VCaP (cell line): ENCODE measurements at regions not wholly inside any gene's neighbourhood (a gene's known extent, or its start where the extent isn't known, plus 50 kb on each side); places are given as distances from the start of the nearest gene placed in this dataset.
"Not testable (repeated sequence)": the region's sequence is repeated elsewhere in the genome, so short reads cannot be mapped to it uniquely, and the experiment has no call there.

Source experiments
- H3K27ac ChIP-seq: fragments of 450-650 bp; 2 replicates; pipeline ENCODE4 v1.5.1; 2017
- TF ChIP-seq, protein P1 (sequence below): fragments of 450-650 bp; conservative IDR thresholded peaks from 2 replicates; pipeline ENCODE4 v1.5.1; 2017; ENCODE audit warnings: mild to moderate bottlenecking, moderate library complexity

DNA sequence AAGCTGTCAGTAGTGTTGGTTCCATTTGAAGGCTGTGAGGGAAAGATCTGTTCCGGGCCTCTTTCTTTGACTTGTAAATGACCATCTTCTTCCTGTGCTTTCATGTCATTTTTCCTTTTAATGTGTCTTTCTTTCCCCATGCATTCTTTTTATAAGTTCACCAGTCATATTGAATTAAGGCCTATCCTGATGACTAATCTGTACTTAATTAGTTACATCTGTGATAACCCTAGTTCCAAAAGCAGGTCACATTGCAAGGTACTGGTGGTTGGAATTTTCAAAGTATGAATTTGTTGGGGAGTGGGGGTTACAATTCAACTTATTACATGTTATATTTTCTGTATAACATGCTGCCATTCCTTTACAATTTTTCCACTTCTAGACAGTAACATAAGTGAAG is 1642.1 kb upstream of the FLRT2 start:
- TF ChIP-seq, protein P1, sequence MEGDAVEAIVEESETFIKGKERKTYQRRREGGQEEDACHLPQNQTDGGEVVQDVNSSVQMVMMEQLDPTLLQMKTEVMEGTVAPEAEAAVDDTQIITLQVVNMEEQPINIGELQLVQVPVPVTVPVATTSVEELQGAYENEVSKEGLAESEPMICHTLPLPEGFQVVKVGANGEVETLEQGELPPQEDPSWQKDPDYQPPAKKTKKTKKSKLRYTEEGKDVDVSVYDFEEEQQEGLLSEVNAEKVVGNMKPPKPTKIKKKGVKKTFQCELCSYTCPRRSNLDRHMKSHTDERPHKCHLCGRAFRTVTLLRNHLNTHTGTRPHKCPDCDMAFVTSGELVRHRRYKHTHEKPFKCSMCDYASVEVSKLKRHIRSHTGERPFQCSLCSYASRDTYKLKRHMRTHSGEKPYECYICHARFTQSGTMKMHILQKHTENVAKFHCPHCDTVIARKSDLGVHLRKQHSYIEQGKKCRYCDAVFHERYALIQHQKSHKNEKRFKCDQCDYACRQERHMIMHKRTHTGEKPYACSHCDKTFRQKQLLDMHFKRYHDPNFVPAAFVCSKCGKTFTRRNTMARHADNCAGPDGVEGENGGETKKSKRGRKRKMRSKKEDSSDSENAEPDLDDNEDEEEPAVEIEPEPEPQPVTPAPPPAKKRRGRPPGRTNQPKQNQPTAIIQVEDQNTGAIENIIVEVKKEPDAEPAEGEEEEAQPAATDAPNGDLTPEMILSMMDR, result no peak
- H3K27ac ChIP-seq, result no peak overlapping the region

DNA sequence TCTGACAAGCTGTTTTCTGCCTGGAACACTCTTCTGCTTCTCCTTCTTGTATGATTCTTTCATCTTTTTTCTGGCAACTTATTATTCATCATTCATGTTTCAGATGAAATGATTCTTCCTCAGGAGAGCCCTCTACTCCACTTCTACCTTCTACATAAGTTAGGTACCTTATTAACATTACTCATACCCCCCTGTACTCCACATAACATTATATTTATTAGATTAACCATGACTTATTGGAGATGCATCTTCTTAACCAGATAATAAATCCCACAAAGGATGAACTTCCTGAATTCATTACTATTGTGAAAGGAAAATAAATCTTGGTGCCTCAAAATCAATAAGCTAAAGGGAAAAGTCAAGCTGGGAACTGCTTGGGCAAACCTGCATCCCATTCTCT is 1636.5 kb upstream of the FLRT2 start:
- TF ChIP-seq, protein P1, result no peak
- no peak overlapping the region for H3K27ac ChIP-seq

DNA sequence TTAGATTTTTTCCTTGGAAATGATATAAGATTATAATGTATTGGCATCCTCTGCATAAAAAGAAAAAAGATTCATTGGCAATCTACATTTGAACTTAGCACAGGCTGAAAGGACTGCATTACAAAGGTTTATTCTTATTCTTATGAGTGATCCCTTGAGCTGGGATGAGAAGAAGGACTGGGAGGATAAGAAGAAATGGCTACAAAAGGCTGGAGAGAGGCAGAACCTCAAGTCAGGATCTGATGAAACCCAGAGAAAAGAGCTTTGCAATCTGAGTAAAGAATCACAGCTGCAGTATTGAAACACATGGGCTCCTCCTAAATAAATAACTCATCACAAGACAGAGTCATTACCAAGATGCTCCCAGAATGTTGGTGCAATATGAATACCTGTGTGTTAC is 1635.4 kb upstream of the FLRT2 start:
- no peak overlapping the region for H3K27ac ChIP-seq

DNA sequence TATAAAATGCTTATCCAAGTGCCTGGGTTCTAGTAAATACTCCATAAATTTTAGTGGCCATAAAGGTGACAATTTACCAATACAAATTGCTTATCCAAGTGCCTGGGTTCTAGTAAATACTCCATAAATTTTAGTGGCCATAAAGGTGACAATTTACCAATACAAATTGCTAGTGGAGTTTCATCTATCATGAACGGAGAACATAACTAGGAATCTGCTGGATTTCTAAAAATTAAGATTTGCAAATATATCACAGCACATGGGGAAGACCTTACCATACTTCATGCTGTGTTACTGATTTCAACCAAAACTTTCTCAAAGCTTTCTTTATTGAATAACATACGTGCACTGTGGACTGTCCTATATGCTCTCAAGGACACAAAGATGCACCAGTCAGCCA is 1631.4 kb upstream of the FLRT2 start:
- H3K27ac ChIP-seq, result not testable (repeated sequence)

More for the DNA sequence above, 1635.4 kb upstream of the FLRT2 start:
- TF ChIP-seq, protein P1, result no peak

DNA sequence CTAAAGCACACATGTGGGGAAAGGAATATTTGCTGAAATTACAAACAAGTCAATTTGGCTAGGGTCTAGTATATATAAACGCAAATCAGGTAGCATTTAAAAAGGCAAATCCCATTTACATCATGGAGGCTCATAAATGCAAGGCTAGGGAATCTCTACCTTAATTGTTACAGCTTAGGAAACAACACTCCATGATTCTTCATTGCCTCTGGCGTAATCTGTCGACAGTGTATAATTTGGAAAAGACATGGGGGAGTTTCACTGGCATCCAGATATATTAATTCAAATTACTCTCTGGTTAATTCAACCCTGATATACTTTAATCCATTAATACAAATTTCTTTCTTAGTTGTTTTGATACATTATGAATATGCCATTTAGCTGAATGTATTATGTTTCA is 1630.2 kb upstream of the FLRT2 start:
- TF ChIP-seq, protein P1, result no peak

DNA sequence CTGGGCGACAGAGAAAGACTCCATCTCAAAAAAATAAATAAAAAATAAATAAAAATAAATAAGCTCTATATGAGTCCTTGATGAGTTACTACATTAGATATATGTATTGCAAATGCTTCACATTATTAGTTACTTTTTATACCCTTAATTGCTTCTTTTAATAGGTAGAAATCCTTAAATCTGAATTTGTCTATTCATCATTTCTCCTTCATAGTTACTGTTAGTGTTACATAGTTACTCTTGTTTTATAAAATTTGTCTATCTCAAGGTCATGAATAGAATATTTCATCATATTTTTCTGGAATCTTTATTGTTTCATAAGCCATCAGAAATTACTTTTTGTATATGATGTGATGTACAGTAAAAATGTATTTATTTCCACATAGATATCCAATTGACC is 1624.8 kb upstream of the FLRT2 start:
- TF ChIP-seq, protein P1, result no peak
- no peak overlapping the region for H3K27ac ChIP-seq

More for the DNA sequence above, 1630.2 kb upstream of the FLRT2 start:
- H3K27ac ChIP-seq, result no peak overlapping the region

DNA sequence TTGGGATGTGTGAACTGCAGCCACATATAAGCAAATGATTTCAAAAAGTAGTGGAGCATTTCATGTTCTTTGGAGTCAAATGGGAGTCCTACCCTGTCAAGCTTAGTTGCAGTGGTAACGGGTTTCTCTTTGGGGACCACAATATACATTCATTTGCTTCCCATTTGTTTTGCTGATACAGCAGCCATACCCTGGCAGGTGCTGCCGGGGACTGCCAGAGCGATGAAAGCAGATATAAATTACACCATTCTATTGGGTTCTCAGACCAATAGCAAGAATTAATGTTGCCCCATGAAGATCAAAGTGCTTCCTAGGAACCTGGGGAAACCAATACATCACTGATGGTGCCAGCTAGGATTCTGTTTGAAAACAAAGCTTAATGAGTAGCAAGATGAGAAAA is 1621.5 kb upstream of the FLRT2 start:
- TF ChIP-seq, protein P1, result no peak
- H3K27ac ChIP-seq, result no peak overlapping the region

DNA sequence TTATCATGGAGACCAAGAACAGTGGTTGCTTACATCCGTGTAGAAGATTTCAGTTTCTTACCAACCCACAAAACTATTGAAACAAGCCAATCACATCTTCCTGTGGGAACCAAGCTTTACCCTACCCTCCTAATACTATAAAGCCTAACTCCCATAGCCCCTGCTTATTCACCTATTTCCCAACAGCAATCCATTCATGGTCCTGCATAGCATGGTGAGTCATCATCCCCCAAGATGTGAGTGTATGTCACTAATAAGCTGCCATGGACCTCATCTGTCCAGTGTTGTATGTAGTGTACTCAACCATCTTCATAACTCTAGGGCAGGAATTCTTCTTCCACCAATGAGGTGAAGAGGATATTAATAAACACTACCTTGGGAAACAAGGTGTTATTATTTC is 1620.4 kb upstream of the FLRT2 start:
- TF ChIP-seq, protein P1, result no peak
- H3K27ac ChIP-seq, result no peak overlapping the region
